HG03097 (cell line): ENCODE measurements at regions not wholly inside any gene's neighbourhood (a gene's known extent, or its start where the extent isn't known, plus 50 kb on each side); places are given as distances from the start of the nearest gene placed in this dataset.
"Not testable (repeated sequence)": the region's sequence is repeated elsewhere in the genome, so short reads cannot be mapped to it uniquely, and the experiment has no call there.

Source experiments
- ATAC-seq: cut with Tn5 transposase; IDR thresholded peaks from one replicate; pipeline ENCODE4 v1.9.1; 2021; ENCODE audit not compliant: unreplicated experiment, low FRiP score

- ATAC-seq, result no peak
Measured at GRCh38 chr2:147331790-147332419, 512.9 kb upstream of the ACVR2A start.

- no peak for ATAC-seq
Measured at GRCh38 chr2:147330925-147331324, 513.9 kb upstream of the ACVR2A start.

- no peak for ATAC-seq
Measured at GRCh38 chr2:147327613-147328012, 517.2 kb upstream of the ACVR2A start.

GRCh38 chr2:147325990-147326389 lies 518.8 kb upstream of the ACVR2A start:
- ATAC-seq, result no peak

- ATAC-seq, result no peak
Measured at GRCh38 chr2:147320146-147320545, 524.7 kb upstream of the ACVR2A start.

GRCh38 chr2:147311058-147311430 lies 533.8 kb upstream of the ACVR2A start:
- ATAC-seq, result no peak

- ATAC-seq, result no peak
Measured at GRCh38 chr2:147310335-147311057, 534.3 kb upstream of the ACVR2A start.

- peak; percentile 80 for ATAC-seq
Measured at GRCh38 chr2:147297820-147298219, 547.0 kb upstream of the ACVR2A start.

- no peak for ATAC-seq
Measured at GRCh38 chr2:147294825-147295392, 549.9 kb upstream of the ACVR2A start.

- no peak for ATAC-seq
Measured at GRCh38 chr2:147293991-147294824, 550.6 kb upstream of the ACVR2A start.

- ATAC-seq, result no peak
Measured at GRCh38 chr2:147288131-147288530, 556.7 kb upstream of the ACVR2A start.

- ATAC-seq, result no peak
Measured at GRCh38 chr2:147275943-147276342, 568.9 kb upstream of the ACVR2A start.

GRCh38 chr2:147273628-147274027 lies 571.2 kb upstream of the ACVR2A start:
- no peak for ATAC-seq

GRCh38 chr2:147273106-147273505 lies 571.7 kb upstream of the ACVR2A start:
- ATAC-seq, result no peak

- not testable (repeated sequence) for ATAC-seq
Measured at GRCh38 chr2:147269581-147269980, 575.2 kb upstream of the ACVR2A start.

- ATAC-seq, result no peak
Measured at GRCh38 chr2:147260241-147260640, 584.6 kb upstream of the ACVR2A start.

- no peak for ATAC-seq
Measured at GRCh38 chr2:147255812-147256211, 589.0 kb upstream of the ACVR2A start.

GRCh38 chr2:147250652-147251356 lies 594.0 kb upstream of the ACVR2A start:
- ATAC-seq, result peak; percentile 91

GRCh38 chr2:147247749-147248148 lies 597.1 kb upstream of the ACVR2A start:
- no peak for ATAC-seq

- no peak for ATAC-seq
Measured at GRCh38 chr2:147242445-147242844, 602.4 kb upstream of the ACVR2A start.

GRCh38 chr2:147236601-147237000 lies 608.2 kb upstream of the ACVR2A start:
- ATAC-seq, result no peak
